ENCODE measurements at regions not wholly inside any gene's neighbourhood (a gene's known extent, or its start where the extent isn't known, plus 50 kb on each side); places are given as distances from the start of the nearest gene placed in this dataset.
A peak's percentile ranks its signal among the peaks of the same experiment; 100 is the strongest.
"Not testable (repeated sequence)": the region's sequence is repeated elsewhere in the genome, so short reads cannot be mapped to it uniquely, and the experiment has no call there.

DNA sequence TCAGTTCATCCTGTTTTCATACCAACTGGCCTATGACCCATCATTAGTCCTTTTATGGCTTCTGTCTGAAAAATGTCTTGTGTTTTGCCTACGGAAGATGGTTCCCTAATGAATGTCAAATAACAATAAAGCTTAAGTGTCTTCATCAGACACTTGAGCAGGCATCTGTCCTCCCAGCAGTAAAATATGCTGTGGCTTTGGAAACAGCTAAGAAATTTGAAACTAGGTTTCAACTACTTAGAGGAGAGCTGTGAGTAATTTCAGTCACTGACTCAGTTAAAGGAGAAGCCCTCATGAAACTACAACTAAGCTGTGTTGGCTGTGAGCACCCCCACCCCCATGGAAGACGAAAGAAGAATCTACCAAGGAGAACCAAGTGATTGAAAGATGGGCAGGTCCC lies 409.4 kb upstream of the PPP2R3A start:
- no peak for DNase-seq (ENCODE audit: low read depth, low spot score)

DNA sequence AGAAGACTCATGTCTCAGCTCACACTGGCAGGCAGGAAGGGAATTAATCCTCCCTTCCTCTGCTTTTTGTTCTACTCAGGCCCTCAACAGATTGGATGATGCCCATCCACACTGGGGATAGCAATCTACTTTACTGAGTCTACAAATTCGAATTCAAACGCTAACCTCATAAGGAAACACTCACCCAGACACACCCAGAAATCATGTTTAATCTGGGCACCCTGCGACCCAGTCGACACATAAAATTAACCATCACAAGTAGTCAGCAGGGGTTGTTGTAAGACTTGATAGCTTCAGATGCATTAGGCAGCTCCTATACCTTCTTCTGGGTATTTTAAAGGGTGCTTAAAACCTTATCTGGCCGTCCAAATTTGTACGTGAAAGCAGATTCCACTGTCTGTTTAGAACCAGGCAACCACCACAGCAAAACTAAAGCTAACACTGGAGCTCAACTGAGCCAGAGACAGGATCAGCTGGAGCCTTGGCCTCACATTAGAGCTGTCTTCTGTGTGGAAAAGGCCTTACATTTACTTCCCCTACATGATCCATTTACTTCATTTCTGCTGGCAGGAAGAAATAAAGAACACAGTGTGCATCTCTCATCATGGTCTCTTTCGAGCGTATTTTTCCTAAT lies 407.3 kb upstream of the PPP2R3A start:
- DNase-seq (ENCODE audit: low read depth, low spot score) = no peak

DNA sequence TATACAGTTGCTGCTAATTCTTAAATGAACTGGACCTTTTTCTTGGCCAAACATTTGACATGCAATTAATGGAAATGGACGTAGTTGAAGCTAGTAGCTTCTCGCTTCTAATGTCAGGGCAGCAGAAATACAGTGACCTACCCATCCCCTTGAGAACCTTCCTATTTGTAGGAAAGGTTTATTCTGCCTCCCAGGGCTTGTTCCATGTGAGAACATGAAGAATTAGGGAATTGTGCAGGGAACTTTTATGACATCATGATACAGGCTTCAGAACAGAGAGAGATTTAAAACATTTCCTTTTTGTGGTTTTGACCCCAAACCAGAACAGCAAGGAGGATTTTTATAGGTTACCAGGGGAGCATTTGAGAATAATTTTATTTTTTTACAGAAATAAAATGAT lies 406.6 kb upstream of the PPP2R3A start:
- DNase-seq (ENCODE audit: low read depth, low spot score) = no peak

DNA sequence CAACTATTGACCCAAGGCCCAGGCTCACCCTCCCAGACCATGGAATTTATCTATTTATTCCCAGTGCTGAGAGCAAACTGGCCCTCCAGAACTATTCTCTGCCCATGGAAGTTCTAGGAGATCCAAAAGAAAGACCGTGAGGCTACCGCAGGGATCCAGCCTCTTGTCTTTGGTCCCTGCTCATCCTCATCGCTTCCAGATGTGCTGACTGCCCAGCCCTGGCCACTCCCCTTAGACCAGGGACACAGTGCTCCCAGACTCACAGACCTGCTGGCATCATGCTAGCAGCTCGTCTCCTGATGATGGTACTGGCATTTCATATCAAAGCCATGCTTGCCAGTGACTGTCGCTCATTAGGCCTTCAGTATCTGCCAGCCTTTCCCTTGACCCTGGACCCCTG lies 405.7 kb upstream of the PPP2R3A start:
- DNase-seq (ENCODE audit: low read depth, low spot score) = no peak

DNA sequence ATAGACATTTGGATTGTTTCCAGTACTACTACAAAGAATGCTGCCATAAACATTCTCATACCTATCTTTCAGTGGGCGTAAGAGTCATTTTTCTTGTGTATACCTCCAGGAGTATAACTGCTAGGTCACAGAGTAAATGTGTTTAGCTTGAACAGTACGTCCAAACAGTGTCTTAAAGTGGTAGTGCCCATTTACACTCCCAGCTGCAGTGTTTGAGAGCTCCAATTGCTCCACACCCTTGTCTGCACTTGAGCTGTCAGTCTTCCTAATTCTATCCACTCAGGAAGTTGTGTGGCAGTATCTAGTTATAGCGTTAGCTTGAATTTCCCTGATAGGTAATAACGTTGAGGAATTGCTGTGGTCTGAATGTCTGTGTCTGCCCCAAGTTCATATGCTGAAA lies 404.7 kb upstream of the PPP2R3A start:
- no peak for DNase-seq (ENCODE audit: low read depth, low spot score)

DNA sequence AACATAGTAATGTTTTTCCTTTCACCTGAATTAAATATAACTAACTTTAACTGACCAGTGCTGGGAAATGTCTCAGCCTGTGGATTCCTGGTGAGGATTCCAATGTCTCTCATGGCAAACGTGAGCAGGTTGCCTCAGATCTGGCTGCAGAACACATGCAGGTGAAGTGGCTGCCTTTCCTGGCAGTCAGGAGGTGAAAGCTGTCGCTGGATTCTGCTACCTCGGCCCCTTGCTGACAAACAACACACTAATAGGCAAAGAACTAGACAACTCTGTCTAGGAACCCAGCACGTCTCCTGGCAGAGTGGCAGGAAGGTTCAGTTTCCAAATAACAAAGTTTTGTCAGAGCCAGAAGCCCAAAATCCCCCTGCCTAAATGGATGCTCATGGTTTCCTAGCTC lies 400.8 kb upstream of the PPP2R3A start:
- DNase-seq (ENCODE audit: low read depth, low spot score) = no peak

DNA sequence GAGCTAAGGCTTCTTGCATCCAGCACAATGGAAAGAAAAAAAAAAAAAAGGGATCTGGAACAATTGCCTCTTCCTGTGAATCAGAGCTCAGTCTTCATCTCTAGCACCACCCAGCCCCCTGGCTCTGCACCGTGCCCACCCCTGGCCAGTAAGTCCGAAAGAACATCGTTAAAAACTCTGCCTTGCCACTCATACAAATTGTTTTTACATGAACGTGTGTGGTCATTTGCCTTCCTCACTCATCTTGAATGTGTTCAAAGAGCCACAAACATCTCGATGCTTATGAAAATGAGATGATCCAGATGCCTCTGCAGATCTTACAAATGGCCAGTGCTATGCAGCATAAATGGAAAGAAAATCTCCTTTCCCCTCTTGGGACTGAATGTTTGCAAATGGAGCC lies 400.0 kb upstream of the PPP2R3A start:
- no peak for DNase-seq (ENCODE audit: low read depth, low spot score)

DNA sequence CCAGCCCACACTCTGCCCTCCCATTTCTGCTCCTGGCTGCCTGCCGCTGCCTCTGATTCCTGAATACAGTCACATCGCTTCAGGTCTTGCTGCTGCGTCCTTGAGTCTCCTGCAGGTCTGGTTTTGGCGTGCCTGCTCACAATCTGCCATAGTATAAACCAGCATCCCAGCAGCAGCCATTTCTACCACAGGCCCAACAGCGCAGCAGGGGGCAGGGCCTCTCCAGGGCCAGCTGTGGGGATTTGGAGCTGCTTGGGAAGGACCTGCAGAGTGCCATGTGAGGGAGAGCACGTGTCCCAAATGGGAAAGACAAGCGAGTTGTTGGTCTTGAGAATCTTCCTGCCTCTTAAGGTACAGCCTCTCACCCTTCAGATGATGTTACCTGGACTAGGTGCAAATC lies 398.3 kb upstream of the PPP2R3A start:
- no peak for DNase-seq (ENCODE audit: low read depth, low spot score)

DNA sequence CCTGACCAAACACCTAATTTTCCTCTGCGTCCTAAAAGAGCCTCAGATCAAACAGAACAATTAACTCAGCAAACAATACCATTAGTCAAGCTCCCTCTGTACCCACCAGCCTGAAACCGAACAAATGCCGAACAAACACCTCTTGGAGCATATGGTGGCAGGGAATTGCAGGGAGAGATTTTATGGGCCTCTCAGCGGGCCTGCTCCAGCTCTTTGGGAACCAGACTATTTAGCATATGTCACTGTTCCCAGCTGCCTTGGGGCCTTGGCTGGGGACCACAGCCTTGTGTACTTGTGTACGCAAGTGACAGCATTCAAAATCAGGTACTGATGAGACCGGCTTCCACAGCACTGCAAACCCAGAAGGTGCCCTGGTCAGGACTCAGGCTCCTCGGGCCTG lies 388.8 kb upstream of the PPP2R3A start:
- peak; percentile 40 for DNase-seq (ENCODE audit: low read depth, low spot score)

DNA sequence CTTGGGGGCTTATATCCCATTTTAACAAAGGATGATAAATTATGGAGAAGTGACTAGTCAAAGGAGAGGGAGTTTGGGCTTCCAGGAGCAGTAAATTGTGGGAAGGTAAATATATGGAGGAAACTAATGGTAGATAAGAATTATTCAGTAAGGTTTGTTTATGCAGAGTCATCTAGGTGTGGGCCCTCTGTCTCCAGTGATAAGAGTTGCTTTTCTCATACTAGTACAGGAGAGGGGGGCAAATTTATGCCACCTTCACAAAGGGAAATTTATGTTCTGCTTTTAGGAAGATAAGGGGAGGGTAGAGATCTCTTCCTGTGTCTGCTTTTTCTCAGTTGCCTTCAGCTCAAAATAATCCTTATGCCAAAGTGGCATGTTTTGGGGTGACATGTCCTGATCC lies 383.7 kb upstream of the PPP2R3A start:
- no peak for DNase-seq (ENCODE audit: low read depth, low spot score)

DNA sequence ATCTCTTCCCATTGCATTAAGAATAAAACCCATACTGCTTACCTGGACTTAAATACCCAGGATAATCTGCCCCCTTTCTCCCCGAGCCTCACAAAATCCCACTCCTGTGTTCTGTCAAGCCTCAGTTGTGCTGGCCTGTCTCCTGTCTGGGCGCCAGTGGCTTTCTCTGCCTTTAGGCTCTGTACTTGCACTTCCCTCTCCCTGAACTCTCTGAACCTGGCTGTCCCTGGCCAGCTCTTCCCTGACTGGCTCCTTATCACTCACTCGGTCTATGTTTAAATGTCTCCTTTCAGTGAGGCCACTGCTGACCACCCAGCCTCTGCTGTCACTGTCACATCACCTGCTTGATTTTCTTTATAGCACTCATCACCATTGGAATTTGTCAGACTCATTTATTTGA lies 382.7 kb upstream of the PPP2R3A start:
- no peak for DNase-seq (ENCODE audit: low read depth, low spot score)

DNA sequence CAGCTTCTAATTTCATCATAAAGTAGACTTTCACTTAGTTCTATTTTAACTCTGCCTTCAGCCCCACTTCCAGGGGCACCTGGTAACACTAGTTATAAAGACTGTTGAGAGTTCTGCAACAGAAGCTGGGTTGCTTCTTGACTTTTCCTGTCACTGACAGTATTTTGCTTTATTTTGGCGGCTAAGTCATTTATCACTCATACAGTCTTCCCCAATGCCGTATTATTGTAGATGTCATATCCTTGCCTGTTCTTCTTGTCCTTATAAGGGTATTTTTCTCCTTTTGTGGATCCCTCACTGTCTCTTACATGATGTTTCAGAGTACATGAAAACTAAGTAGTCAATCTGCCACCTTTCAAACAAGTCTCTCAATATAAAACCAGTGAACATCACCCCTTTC lies 369.0 kb upstream of the PPP2R3A start:
- no peak for DNase-seq (ENCODE audit: low read depth, low spot score)

DNA sequence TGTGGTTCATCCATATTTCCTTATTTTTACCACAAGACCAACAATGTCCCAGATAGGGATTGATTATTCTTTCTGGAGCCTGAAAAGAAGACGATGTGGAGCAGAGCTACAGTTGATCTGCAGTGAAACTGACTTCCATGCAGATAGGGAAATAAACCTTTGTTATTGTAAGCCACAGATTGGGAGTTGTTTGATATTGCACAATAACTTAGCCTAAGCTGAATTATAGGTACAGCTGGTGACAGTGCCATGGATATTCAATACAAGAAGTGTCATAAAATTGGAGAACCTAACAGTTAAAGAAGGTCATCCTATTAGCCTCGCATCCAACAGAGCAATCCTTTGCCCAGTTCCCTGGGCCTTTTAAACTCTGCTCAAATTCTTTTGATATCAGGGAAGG lies 367.7 kb upstream of the PPP2R3A start:
- no peak for DNase-seq (ENCODE audit: low read depth, low spot score)

DNA sequence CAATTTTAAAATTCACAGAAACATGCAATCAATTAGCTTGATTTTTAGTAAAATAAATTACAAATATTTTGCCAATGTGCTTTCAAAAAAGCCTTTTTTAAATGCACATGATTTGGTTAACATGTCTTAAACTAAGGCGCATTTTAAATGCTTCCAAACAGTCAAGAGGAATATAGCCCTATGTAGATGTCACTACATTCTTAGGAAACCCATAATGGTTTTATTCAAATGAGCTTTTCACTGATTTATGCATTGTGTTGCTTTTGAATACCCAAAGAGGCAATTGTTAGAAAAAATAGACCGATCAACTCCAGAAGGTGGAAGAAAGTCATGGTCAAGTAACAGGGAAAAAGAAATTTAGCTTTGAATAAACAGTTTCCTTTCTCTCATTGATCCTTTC lies 366.9 kb upstream of the PPP2R3A start:
- DNase-seq (ENCODE audit: low read depth, low spot score) = no peak

DNA sequence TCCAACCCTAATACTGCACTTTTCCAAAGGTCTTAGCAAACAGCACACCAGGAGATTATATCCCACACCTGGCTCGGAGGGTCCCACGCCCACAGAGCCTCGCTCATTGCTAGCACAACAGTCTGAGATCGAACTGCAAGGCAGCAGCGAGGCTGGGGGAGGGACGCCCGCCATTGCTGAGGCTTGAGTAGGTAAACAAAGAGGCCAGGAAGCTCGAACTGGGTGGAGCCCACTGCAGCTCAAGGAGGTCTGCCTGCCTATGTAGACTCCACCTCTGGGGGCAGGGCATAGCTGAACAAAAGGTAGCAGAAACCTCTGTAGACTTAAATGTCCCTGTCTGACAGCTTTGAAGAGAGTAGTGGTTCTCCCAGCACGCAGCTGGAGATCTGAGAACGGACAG lies 361.0 kb upstream of the PPP2R3A start:
- not testable (repeated sequence) for DNase-seq (ENCODE audit: low read depth, low spot score)

DNA sequence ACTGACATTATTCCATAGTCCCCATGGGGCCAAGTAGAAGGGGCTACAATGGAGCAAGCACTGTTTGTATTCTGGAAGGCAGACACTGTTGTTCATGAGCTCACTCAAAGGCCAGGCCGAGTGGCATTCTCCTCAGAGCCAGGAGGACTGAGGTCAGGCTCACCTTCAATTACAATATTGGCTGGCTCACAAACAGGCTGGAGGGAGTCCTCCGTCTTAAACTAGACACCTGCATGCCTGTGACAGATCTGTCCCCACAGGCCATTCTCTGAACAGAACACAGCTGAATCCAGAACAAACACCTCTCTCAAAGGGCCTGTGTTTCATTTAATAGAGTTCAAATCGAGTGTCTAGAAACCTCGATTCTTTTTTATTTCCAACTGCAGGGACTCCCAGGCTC lies 347.4 kb upstream of the PPP2R3A start:
- no peak for DNase-seq (ENCODE audit: low read depth, low spot score)

DNA sequence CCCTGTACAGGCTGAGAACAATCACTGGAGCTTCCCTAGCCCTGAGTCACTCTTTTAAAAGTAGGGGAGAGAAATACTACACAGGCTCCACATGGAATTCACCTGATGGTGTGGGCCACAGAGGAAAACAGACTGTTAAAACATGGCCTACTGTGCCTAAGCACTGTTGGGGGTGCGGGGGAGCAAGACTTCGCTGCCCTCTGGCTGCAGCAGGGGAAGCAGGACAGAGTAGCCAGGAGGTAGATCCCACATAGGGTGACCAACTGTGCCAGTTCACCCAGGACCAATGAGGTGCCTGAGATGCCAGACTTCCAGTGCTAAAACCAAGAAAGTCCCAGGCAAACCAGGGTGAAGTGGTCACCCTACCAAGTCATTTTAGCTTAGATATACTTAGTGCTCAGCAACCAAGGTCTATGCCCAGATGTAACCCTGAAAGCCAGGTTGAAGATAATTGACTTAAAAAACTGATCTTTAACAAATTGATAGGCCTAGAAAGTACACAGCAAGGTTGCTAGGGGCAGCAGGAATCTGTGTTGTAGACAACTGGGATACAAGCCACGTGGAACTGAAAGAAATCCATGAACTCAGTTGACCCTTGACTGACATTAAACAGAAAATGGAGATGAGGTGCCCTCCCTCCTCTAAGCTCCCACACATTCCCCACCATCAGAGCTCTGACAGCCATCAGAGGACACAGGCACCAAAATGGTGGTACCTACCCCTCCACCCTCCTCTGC lies 344.2 kb upstream of the PPP2R3A start:
- DNase-seq (ENCODE audit: low read depth, low spot score) = no peak

DNA sequence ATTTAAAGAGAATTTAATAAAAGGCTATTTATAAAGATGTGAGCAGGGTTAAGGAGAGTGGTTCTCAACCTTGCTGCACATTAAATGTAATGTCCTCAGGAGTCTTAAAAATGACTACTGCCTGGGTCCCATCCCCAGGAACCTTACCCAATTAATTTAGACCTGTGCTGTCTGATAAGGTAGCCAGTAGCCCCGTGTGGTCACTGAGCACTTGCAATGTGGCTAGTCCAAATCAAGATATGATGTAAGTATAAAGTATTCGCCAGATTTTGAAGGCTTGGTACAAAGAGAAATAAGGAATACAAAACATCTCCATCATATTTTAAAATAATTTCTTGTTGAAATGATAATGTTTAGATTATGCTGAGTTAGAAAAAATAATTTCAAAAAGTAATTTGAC lies 343.3 kb upstream of the PPP2R3A start:
- DNase-seq (ENCODE audit: low read depth, low spot score) = no peak

DNA sequence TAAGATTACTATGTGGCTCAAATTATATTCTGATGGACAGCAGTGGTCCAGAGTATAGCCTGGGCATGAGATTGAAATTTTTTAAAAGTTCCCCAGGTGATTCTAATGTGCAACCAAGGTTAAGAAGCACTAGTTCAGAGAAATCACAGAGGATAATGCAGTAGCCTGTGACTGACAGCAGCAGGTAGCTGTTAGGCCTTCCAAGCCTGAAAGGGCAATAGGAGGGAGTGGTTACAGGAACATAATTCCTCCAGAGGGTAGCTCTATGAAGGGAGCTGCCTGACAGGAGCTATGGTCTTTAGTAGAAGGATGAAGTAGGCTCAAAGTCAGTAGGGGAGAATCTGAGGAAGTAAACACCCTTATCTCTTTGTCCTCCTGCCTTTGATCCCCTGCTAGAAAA lies 342.9 kb upstream of the PPP2R3A start:
- DNase-seq (ENCODE audit: low read depth, low spot score) = no peak

DNA sequence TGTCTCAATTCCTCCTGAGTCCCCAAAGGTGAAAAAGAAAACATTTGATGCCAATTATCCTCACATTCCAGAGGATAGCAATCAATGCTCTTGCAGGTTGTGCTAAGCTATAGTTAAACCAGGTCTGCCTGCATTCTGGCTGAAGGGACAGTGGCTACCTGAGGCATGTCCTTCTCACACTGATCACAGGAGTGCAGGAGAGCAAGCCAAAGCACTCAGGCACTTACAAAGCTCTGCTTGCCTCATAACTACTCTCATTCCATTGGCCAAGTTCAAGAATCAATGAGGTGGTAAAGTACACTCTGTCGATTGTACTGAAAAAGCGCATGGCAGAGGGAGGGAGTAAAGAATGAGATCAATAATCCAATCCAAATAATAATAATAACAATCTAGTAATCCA lies 342.0 kb upstream of the PPP2R3A start:
- DNase-seq (ENCODE audit: low read depth, low spot score) = no peak

DNA sequence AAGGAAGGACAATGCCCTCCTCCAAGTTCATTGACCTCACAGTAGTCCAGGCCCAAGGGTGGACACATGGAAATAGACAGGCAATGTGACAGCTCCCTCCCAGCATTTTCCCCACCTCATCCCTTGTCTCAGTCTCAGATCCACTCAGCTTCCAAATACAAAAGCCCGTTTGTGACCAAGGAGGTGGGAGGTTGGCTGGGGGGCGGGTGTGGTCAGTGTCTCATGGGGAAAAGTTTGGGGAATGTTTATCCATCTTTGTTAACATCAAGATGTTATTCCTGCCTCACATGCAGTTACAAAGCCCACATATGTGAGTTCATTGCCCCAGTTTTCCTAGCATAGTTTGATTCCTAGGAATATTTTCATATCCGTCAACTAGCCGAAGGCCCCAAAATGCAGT lies 338.5 kb upstream of the PPP2R3A start:
- no peak for DNase-seq (ENCODE audit: low read depth, low spot score)

DNA sequence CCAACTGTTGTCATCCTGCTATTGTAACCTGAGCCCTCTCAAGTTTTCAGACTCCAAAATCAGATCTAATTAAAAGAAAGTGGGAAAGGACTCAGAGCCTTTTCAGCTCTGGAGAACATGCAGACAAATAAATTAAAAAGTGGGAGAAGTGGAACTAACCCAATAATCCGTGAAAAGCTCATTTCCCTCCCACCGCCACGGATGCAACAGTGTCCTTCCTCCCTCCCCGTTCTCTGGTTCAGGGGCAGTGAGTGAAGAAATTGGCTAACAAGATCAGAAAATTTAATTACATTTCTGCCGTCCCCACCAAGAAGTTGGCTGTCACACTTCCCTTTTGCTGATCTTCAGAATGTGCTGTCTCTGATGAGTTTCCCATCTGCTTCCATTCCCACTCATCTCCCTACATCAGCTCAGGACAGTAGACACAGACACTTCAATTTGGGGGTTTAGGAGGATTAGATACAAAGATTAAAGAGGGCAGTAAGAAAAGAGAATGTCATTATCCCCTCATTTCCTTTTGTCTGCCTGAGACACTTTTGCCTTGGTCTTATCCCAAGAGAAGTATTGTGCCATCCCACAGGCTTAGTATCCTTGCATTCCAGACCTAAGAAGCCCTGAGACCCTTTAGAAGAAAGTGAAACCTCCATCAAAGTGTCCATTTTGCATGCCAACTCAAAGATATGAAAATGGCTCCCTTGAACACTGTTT lies 335.7 kb upstream of the PPP2R3A start:
- no peak for DNase-seq (ENCODE audit: low read depth, low spot score)

DNA sequence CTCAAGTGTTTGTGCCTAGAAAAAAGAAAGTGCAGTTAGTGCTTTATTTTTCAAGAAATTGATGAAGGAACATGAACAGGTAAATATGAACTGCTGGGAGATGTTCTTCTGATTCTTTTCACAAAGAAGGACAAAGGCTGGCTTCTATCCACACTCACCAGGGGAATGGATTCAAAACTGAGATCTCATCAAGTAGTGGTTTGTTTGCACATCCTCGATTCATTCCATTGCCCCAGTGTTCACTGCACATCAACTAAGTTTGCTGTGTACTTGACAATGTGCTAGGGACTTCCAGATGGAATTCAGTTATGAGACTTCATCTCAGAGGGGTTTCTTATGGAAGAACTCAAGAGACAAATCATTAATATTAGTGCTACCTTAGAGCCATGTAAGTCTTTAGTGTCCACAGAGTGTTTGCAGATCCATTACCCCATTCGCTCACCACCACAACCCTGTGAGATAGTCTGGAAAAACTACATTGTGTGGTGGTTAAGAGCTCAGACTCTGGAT lies 332.9 kb upstream of the PPP2R3A start:
- DNase-seq (ENCODE audit: low read depth, low spot score) = no peak
